K562 (cell line): ENCODE measurements at regions not wholly inside any gene's neighbourhood (a gene's known extent, or its start where the extent isn't known, plus 50 kb on each side); places are given as distances from the start of the nearest gene placed in this dataset.
A peak's percentile ranks its signal among the peaks of the same experiment; 100 is the strongest.

Source experiments
- ATAC-seq: fragments of 200-7000 bp; cut with Tn5 transposase; 3 replicates; pipeline ENCODE4 v1.9.1; 2020; ENCODE audit warnings: moderate library complexity
- BruUV-seq: library from RNA; stranded (reverse); fragments of 400-500 nt; replicated peaks from 2 replicates; lab custom pipeline; 2021; lab: Mats Ljungman, UMichigan
- CTCF ChIA-PET: fragments of 300-600 bp; formaldehyde crosslinking; extraction: SDS; loops from one replicate; lab custom pipeline; 2021; ENCODE audit warnings: low intra/inter-chr PET ratio; lab: Yijun Ruan, JAX
- POLR2A ChIA-PET: fragments of 300-600, 350-650 bp; sonication (Branson Sonifier 250); formaldehyde crosslinking; extraction: SDS; loops from one replicate; lab custom pipeline; 2021; ENCODE audit warnings: antibody characterized with exemption, inconsistent platforms; lab: Yijun Ruan, JAX
- DNase-seq, 4 experiments: peaks; one replicate each; pipeline versions ENCODE4 v3.0.0 to v3.0.0-alpha.2; 2011 to 2018; ENCODE audit warnings: low spot score in 3 of 4, mixed read lengths in 3 of 4; ENCODE audit errors: extremely low read depth in 1 of 4
- FAIRE-seq: peaks from 2 replicates; lab custom pipeline; 2011; peaks lifted over from hg19 to GRCh38; lab: Jason Lieb, UNC
- H2AFZ ChIP-seq: 2 replicates; pipeline ENCODE4 v1.6.0; 2011; ENCODE audit warnings: low read depth, low read length, control low read depth, inconsistent platforms
- H3K27ac ChIP-seq: fragments of 200-600 bp; 3 replicates; pipeline ENCODE4 v1.8.0; 2011; ENCODE audit warnings: low read depth, mild to moderate bottlenecking, control low read depth, inconsistent platforms, low read length, moderate library complexity, mixed read lengths; ENCODE audit errors: extremely low read depth
- H3K27me3 ChIP-seq, 2 experiments: fragments of 300-600 bp in 1 of 2; 2 replicates in 1 of 2; 3 replicates in 1 of 2; pipeline versions ENCODE4 v1.6.0 to v1.8.0; 2011; ENCODE audit warnings: inconsistent platforms in 2 of 2, low read length in 2 of 2, mild to moderate bottlenecking in 1 of 2, mixed read lengths in 1 of 2, moderate library complexity in 1 of 2; ENCODE audit not compliant: control insufficient read depth in 2 of 2, insufficient read depth in 2 of 2
- H3K36me3 ChIP-seq: fragments of 300-600 bp; 3 replicates; pipeline ENCODE4 v1.8.0; 2011; ENCODE audit warnings: mild to moderate bottlenecking, low read length, inconsistent platforms; ENCODE audit not compliant: control insufficient read depth, insufficient read depth
- H3K4me1 ChIP-seq, 2 experiments: fragments of 200-600 bp in 1 of 2; replicated peaks in 1 of 2; 2 replicates in 1 of 2; 3 replicates in 1 of 2; pipeline versions ENCODE4 v1.5.1 to v1.8.0; 2011; ENCODE audit warnings: inconsistent platforms in 2 of 2, low read length in 2 of 2, mild to moderate bottlenecking in 1 of 2, mixed read lengths in 1 of 2, moderate library complexity in 1 of 2; ENCODE audit not compliant: control insufficient read depth in 2 of 2, insufficient read depth in 2 of 2
- H3K4me2 ChIP-seq: 2 replicates; pipeline ENCODE4 v1.6.1; 2011; ENCODE audit warnings: low read length, control low read depth, inconsistent platforms, mixed read lengths; ENCODE audit not compliant: insufficient read depth
- H3K4me3 ChIP-seq: fragments of 200-600 bp; sonication (generic), shearing (Covaris generic); 2 replicates; pipeline ENCODE4 v1.5.1; 2016; ENCODE audit warnings: control low read depth, inconsistent platforms
- H3K79me2 ChIP-seq: fragments of 200-600 bp; 3 replicates; pipeline ENCODE4 v1.8.0; 2011; ENCODE audit warnings: low read length, inconsistent platforms; ENCODE audit not compliant: control insufficient read depth, insufficient read depth
- H3K9ac ChIP-seq, 2 experiments: 2 replicates each; pipeline versions ENCODE4 v1.6.0 to v1.6.1; 2011; ENCODE audit warnings: low read depth in 2 of 2, low read length in 2 of 2, control low read depth in 1 of 2, inconsistent platforms in 1 of 2, mild to moderate bottlenecking in 1 of 2, mixed read lengths in 1 of 2; ENCODE audit not compliant: insufficient read depth in 1 of 2
- H3K9me1 ChIP-seq: one replicate; pipeline ENCODE4 v1.6.0; 2011; ENCODE audit warnings: inconsistent platforms, mild to moderate bottlenecking, low read length, moderate library complexity; ENCODE audit not compliant: control insufficient read depth, insufficient read depth
- H3K9me3 ChIP-seq: replicated peaks from 2 replicates; pipeline ENCODE4 v1.5.1; 2011; ENCODE audit warnings: low read depth, low read length, inconsistent platforms; ENCODE audit not compliant: control insufficient read depth, insufficient read depth
- H4K20me1 ChIP-seq: replicated peaks from 2 replicates; pipeline ENCODE4 v1.6.1; 2011; ENCODE audit warnings: low read length, inconsistent platforms, mixed read lengths; ENCODE audit not compliant: control insufficient read depth, insufficient read depth
- ARID3B ChIP-seq: fragments of 250-450 bp; sonication (Bioruptor Pico); IDR thresholded peaks from 2 replicates; pipeline ENCODE4 v1.4.0; 2020; ENCODE audit warnings: borderline replicate concordance
- HDAC8 ChIP-seq: fragments of 450-650 bp; IDR thresholded peaks from 2 replicates; pipeline ENCODE4 v1.6.1; 2016; ENCODE audit warnings: mild to moderate bottlenecking, missing genetic modification characterization, moderate library complexity, missing compliant biosample characterization
- SPI1 ChIP-seq: IDR thresholded peaks from 2 replicates; pipeline ENCODE4 v1.6.1; 2011; ENCODE audit warnings: low read depth, low read length, control low read depth, borderline replicate concordance
- TRIM28 ChIP-seq: fragments of 450-650 bp; IDR thresholded peaks from 2 replicates; pipeline ENCODE4 v1.6.1; 2017
- WGBS: fragments of 100-300 bp; shearing (Covaris generic); methylation state at CpG from one replicate; pipeline ENCODE4 v1.1.6; 2016; ENCODE audit warnings: low coverage, mixed read lengths; ENCODE audit not compliant: insufficient coverage; ENCODE audit errors: missing lambda C conversion rate; 5-methylcytosine and 5-hydroxymethylcytosine counted together
- in situ Hi-C: fragments of 300-500 bp; cut with MboI; formaldehyde crosslinking; loops from 4 replicates; pipeline ENCODE4 v1.15.0; 2018; ENCODE audit warnings: inconsistent platforms, mixed read lengths
- intact Hi-C: fragments of 100-400 bp; cut with micrococcal nuclease; formaldehyde crosslinking; loops from 2 replicates; pipeline ENCODE4 v1.14.2; 2022

GRCh38 chr15:68510558-68510957 is 68.2 kb upstream of the CORO2B start:
- Histone ChIP-seq H3K79me2 (no peaks in the 10 kb centered on the region), H4K20me1 (no peaks in the 10 kb centered on the region), H3K4me3 (no peak overlapping the region), H3K4me1 (no peaks in the 10 kb centered on the region), H3K9ac (no peak overlapping the region), H3K9me3 (no peaks in the 10 kb centered on the region), H2AFZ (no peak overlapping the region), H3K36me3 (no peaks in the 10 kb centered on the region), H3K9me1 (no peaks in the 10 kb centered on the region), H3K27me3 (peaks cover 14 to 41% of the 10 kb centered on the region in 2 experiments), H3K4me2 (no peak overlapping the region), H3K27ac (no peak overlapping the region)
- no peak for DNase-seq
- no peak for TF ChIP-seq ARID3B (CRISPR knock-in tag)
- no peak for TF ChIP-seq TRIM28
- no peak for TF ChIP-seq HDAC8 (tag)
- peak; percentile 51; the same call in 1 of the 2 replicates for TF ChIP-seq SPI1
- no peak for ATAC-seq
- no TSS peak for BruUV-seq
- FAIRE-seq, result no peak
- ChIA-PET POLR2A (no interaction called here), CTCF (no interaction called here)
- in situ Hi-C loops, result no loop called here
- intact Hi-C loops, result no loop called here
- 0% methylated on average over 2 of the region's 2 CpGs for WGBS
